HUES48 (cell line): ENCODE measurements at regions not wholly inside any gene's neighbourhood (a gene's known extent, or its start where the extent isn't known, plus 50 kb on each side); places are given as distances from the start of the nearest gene placed in this dataset.

Experiments
- H3K27ac ChIP-seq: one replicate; pipeline ENCODE4 v1.7.0; 2013; ENCODE audit warnings: low read depth, low read length, inconsistent platforms
- H3K27me3 ChIP-seq: 2 replicates; pipeline ENCODE4 v1.6.1; 2013; ENCODE audit warnings: mild to moderate bottlenecking, low read length; ENCODE audit not compliant: control insufficient read depth, insufficient read depth
- H3K36me3 ChIP-seq: 2 replicates; pipeline ENCODE4 v1.6.1; 2013; ENCODE audit warnings: low read length; ENCODE audit not compliant: control insufficient read depth, insufficient read depth
- H3K4me1 ChIP-seq: 2 replicates; pipeline ENCODE4 v1.6.1; 2013; ENCODE audit warnings: mild to moderate bottlenecking, low read length; ENCODE audit not compliant: control insufficient read depth, insufficient read depth
- H3K4me3 ChIP-seq: 2 replicates; pipeline ENCODE4 v1.5.1; 2013; ENCODE audit warnings: mild to moderate bottlenecking, low read depth, low read length
- H3K9ac ChIP-seq: 2 replicates; pipeline ENCODE4 v1.6.1; 2013; ENCODE audit warnings: mild to moderate bottlenecking, low read depth, low read length, moderate library complexity
- H3K9me3 ChIP-seq: 2 replicates; pipeline ENCODE4 v1.6.1; 2013; ENCODE audit warnings: low read length; ENCODE audit not compliant: control insufficient read depth, insufficient read depth

- no peak overlapping the region for H3K9ac ChIP-seq
Observed at GRCh38 chr1:239268007-239268406, 118.4 kb upstream of the CHRM3 start.

GRCh38 chr1:239263801-239264200 lies 122.6 kb upstream of the CHRM3 start:
- no peaks in the 10 kb centered on the region for H3K27me3 ChIP-seq
- no peaks in the 10 kb centered on the region for H3K4me1 ChIP-seq
- no peak overlapping the region for H3K9ac ChIP-seq
- no peaks in the 10 kb centered on the region for H3K36me3 ChIP-seq
- H3K9me3 ChIP-seq: no peaks in the 10 kb centered on the region
- H3K27ac ChIP-seq: no peak overlapping the region
- H3K4me3 ChIP-seq: no peak overlapping the region

More at GRCh38 chr1:239268007-239268406, 118.4 kb upstream of the CHRM3 start:
- Histone ChIP-seq H3K4me1 (no peaks in the 10 kb centered on the region), H3K36me3 (no peaks in the 10 kb centered on the region), H3K27me3 (no peaks in the 10 kb centered on the region), H3K27ac (no peak overlapping the region), H3K9me3 (no peaks in the 10 kb centered on the region; the same call in 1 of the 2 replicates), H3K4me3 (no peak overlapping the region)

GRCh38 chr1:239262538-239262937 lies 123.8 kb upstream of the CHRM3 start:
- H3K9ac ChIP-seq: no peak overlapping the region

GRCh38 chr1:239261521-239261920 lies 124.8 kb upstream of the CHRM3 start:
- H3K36me3 ChIP-seq: no peaks in the 10 kb centered on the region
- H3K9ac ChIP-seq: no peak overlapping the region
- H3K4me1 ChIP-seq: no peaks in the 10 kb centered on the region
- no peaks in the 10 kb centered on the region for H3K27me3 ChIP-seq
- no peak overlapping the region for H3K4me3 ChIP-seq
- no peaks in the 10 kb centered on the region for H3K9me3 ChIP-seq
- H3K27ac ChIP-seq: no peak overlapping the region

More at GRCh38 chr1:239262538-239262937, 123.8 kb upstream of the CHRM3 start:
- no peaks in the 10 kb centered on the region for H3K9me3 ChIP-seq
- H3K4me1 ChIP-seq: no peaks in the 10 kb centered on the region
- no peak overlapping the region for H3K4me3 ChIP-seq
- H3K36me3 ChIP-seq: no peaks in the 10 kb centered on the region
- H3K27me3 ChIP-seq: no peaks in the 10 kb centered on the region
- H3K27ac ChIP-seq: no peak overlapping the region

- Histone ChIP-seq H3K36me3 (no peaks in the 10 kb centered on the region), H3K27me3 (no peaks in the 10 kb centered on the region), H3K9ac (no peak overlapping the region), H3K9me3 (no peaks in the 10 kb centered on the region), H3K4me3 (no peak overlapping the region), H3K27ac (no peak overlapping the region), H3K4me1 (no peaks in the 10 kb centered on the region)
Observed at GRCh38 chr1:239260842-239261241, 125.5 kb upstream of the CHRM3 start.

- H3K27ac ChIP-seq: no peak overlapping the region
- no peak overlapping the region for H3K9ac ChIP-seq
- H3K36me3 ChIP-seq: no peaks in the 10 kb centered on the region
- H3K4me1 ChIP-seq: peaks cover 7% of the 10 kb centered on the region; the same call in 1 of the 2 replicates
- no peak overlapping the region for H3K4me3 ChIP-seq
- H3K27me3 ChIP-seq: no peaks in the 10 kb centered on the region
- no peaks in the 10 kb centered on the region for H3K9me3 ChIP-seq
Observed at GRCh38 chr1:239255628-239256160, 130.7 kb upstream of the CHRM3 start.

GRCh38 chr1:239254999-239255398 lies 131.4 kb upstream of the CHRM3 start:
- H3K4me3 ChIP-seq: no peak overlapping the region

GRCh38 chr1:239253032-239253431 lies 133.3 kb upstream of the CHRM3 start:
- no peaks in the 10 kb centered on the region for H3K36me3 ChIP-seq
- H3K9me3 ChIP-seq: no peaks in the 10 kb centered on the region
- H3K4me1 ChIP-seq: peaks cover 7% of the 10 kb centered on the region; the same call in 1 of the 2 replicates
- H3K27me3 ChIP-seq: no peaks in the 10 kb centered on the region
- no peak overlapping the region for H3K27ac ChIP-seq
- H3K4me3 ChIP-seq: no peak overlapping the region
- H3K9ac ChIP-seq: no peak overlapping the region

More at GRCh38 chr1:239254999-239255398, 131.4 kb upstream of the CHRM3 start:
- no peaks in the 10 kb centered on the region for H3K36me3 ChIP-seq
- no peak overlapping the region for H3K9ac ChIP-seq
- peaks cover 7% of the 10 kb centered on the region; the same call in 1 of the 2 replicates for H3K4me1 ChIP-seq
- H3K9me3 ChIP-seq: no peaks in the 10 kb centered on the region
- no peaks in the 10 kb centered on the region for H3K27me3 ChIP-seq
- no peak overlapping the region for H3K27ac ChIP-seq

GRCh38 chr1:239250353-239251035 lies 135.9 kb upstream of the CHRM3 start:
- Histone ChIP-seq H3K4me3 (no peak overlapping the region), H3K9me3 (no peaks in the 10 kb centered on the region), H3K36me3 (no peaks in the 10 kb centered on the region), H3K9ac (no peak overlapping the region), H3K4me1 (peaks cover 7% of the 10 kb centered on the region; the same call in 1 of the 2 replicates), H3K27me3 (no peaks in the 10 kb centered on the region), H3K27ac (no peak overlapping the region)

GRCh38 chr1:239247285-239247684 lies 139.1 kb upstream of the CHRM3 start:
- no peaks in the 10 kb centered on the region for H3K36me3 ChIP-seq
- no peak overlapping the region for H3K27ac ChIP-seq
- no peaks in the 10 kb centered on the region for H3K27me3 ChIP-seq
- no peaks in the 10 kb centered on the region for H3K9me3 ChIP-seq
- peaks cover 11% of the 10 kb centered on the region for H3K4me1 ChIP-seq
- no peak overlapping the region for H3K9ac ChIP-seq
- H3K4me3 ChIP-seq: no peak overlapping the region

- no peaks in the 10 kb centered on the region for H3K36me3 ChIP-seq
- no peak overlapping the region for H3K4me3 ChIP-seq
- H3K9me3 ChIP-seq: no peaks in the 10 kb centered on the region
- no peaks in the 10 kb centered on the region for H3K27me3 ChIP-seq
- no peak overlapping the region for H3K27ac ChIP-seq
- H3K9ac ChIP-seq: no peak overlapping the region
- peaks cover 19% of the 10 kb centered on the region for H3K4me1 ChIP-seq
Observed at GRCh38 chr1:239244084-239244483, 142.3 kb upstream of the CHRM3 start.
